ENCODE measurements at regions not wholly inside any gene's neighbourhood (a gene's known extent, or its start where the extent isn't known, plus 50 kb on each side); places are given as distances from the start of the nearest gene placed in this dataset.

GRCh38 chr2:116378786-116379185 is 1435.7 kb upstream of the DDX18 start:
- no peak for TF ChIP-seq CTCF (IDR thresholded peaks at IDR 0.05 in 2 of 3, conservative IDR thresholded peaks at IDR 0.05 in 1 of 3; ENCODE audit: control insufficient read depth in 2 of 3, extremely low read depth in 1 of 3, insufficient read depth in 1 of 3, low read depth in 3 of 3, low read length in 3 of 3)
- TF ChIP-seq YY1 (IDR thresholded peaks at IDR 0.05; ENCODE audit: low read depth, low read length) = no peak
- no peak for TF ChIP-seq CEBPB (IDR thresholded peaks at IDR 0.05; ENCODE audit: borderline replicate concordance in 1 of 2, low read depth in 2 of 2, low read length in 2 of 2)
- TF ChIP-seq MTA3 (IDR thresholded peaks at IDR 0.05; ENCODE audit: borderline replicate concordance, low read length) = no peak
- TF ChIP-seq POLR2A (IDR thresholded peaks at IDR 0.05; ENCODE audit: low read depth, low read length) = no peak
- TF ChIP-seq ZNF274 (IDR thresholded peaks at IDR 0.05; ENCODE audit: insufficient read depth, insufficient read length) = no peak
- no peak for TF ChIP-seq DPF2 (IDR thresholded peaks at IDR 0.05)
- no peak for TF ChIP-seq ESRRA (IDR thresholded peaks at IDR 0.05; ENCODE audit: low read length)
- no peak for TF ChIP-seq USF2 (IDR thresholded peaks at IDR 0.05; ENCODE audit: borderline replicate concordance, low read depth, low read length)
- no peak for TF ChIP-seq MXI1 (IDR thresholded peaks at IDR 0.05; ENCODE audit: low read depth, low read length)
- no peak for TF ChIP-seq SMC3 (IDR thresholded peaks at IDR 0.05; ENCODE audit: borderline replicate concordance, low read length)

Measured in GM12878 (cell line).